ENCODE measurements at regions not wholly inside any gene's neighbourhood (a gene's known extent, or its start where the extent isn't known, plus 50 kb on each side); places are given as distances from the start of the nearest gene placed in this dataset.

DNA sequence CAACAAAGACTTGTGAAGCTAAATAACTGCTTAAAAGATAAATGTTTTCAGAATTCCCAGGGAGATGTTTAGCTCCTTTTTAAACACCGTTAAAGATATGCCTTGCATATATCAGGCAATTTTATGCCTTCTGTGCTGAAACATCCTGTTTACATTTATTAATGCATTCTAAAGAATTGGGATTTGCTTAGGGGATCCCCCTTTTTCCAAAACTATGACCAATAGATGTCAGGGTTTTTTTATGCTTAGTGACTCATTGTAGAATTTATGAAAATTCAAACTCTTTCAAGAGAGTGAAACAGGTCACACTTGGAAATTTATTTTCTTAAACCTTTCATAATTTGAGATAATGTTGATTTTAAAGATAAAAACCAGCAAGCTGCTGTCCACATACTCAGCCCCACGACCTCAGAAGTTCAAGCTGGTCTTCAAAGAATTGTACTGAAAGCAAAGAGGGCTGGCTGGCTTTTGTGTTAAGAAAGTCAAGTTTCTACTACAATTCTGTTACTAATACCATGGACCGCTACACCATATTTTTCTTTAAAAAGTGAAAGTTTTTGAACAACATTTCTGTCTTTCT, 411.8 kb downstream of the ETV1 start (continued):
- TF ChIP-seq EZH2 (IDR thresholded peaks at IDR 0.05; ENCODE audit: borderline replicate concordance, control insufficient read depth, low read depth, low read length) (no peak), PAX8 (IDR thresholded peaks at IDR 0.05) (no peak)

DNA sequence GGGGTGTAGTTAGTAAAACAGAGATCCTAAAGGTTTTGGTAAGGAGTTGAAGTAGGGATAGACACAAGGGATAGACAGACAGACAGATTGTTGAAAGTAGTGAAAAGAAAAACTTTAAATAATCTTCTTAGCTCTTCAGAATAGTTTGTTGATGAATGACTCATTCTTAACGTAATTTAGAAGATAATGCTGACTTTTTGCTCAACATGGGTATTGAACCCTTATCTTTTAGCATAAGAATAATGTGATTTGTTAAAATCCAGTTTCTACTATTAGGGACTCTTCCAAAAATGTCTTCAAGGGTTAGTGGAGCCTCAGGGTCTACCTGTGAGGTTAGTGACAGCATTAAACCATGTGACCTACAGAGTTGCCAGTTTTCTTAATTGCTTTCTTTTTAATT, 411.2 kb downstream of the ETV1 start:
- no peaks in the 10 kb centered on the region for H3K79me2 ChIP-seq (ENCODE audit: control insufficient read depth, insufficient read depth, low read length)
- RAD21 ChIA-PET (ENCODE audit: unreplicated experiment): no interaction called here
- no peaks in the 10 kb centered on the region for H3K9me3 ChIP-seq (replicated peaks; ENCODE audit: control insufficient read depth, insufficient read depth, low read length)
- no peak for ATAC-seq
- H4K20me1 ChIP-seq (ENCODE audit: control insufficient read depth, insufficient read depth): no peaks in the 10 kb centered on the region
- H3K27ac ChIP-seq (ENCODE audit: control insufficient read depth, insufficient read depth): no peak overlapping the region
- no peak for FAIRE-seq
- POLR2A ChIA-PET: no interaction called here
- H3K4me3 ChIP-seq: no peak overlapping the region
- H2AFZ ChIP-seq (ENCODE audit: control insufficient read depth, low read depth, low read length): no peak overlapping the region
- H3K4me1 ChIP-seq (ENCODE audit: control insufficient read depth, insufficient read depth, low read length): no peaks in the 10 kb centered on the region
- in situ Hi-C loops (cut with MboI): no loop called here
- DNase-seq (ENCODE audit: low read depth, low spot score): no peak
- no peak overlapping the region for H3K4me2 ChIP-seq (ENCODE audit: control insufficient read depth, insufficient read depth)
- CTCF ChIA-PET: no interaction called here
- no peak overlapping the region for H3K9ac ChIP-seq (ENCODE audit: control insufficient read depth, insufficient read depth, low read length)
- intact Hi-C loops (cut with micrococcal nuclease; ENCODE audit: unreplicated experiment): no loop called here
- no peaks in the 10 kb centered on the region for H3K27me3 ChIP-seq (replicated peaks in 1 of 2; ENCODE audit: control insufficient read depth in 2 of 2, insufficient read depth in 2 of 2, low read length in 1 of 2)
- SMC1A ChIA-PET (ENCODE audit: uncharacterized antibody, unreplicated experiment): no interaction called here
- no peaks in the 10 kb centered on the region for H3K36me3 ChIP-seq (ENCODE audit: control insufficient read depth in 2 of 2, insufficient read depth in 2 of 2, low read length in 1 of 2)
- no TSS peak for BruUV-seq (replicated peaks)
- 0% methylated on average over 1 of the region's 1 CpG for WGBS (ENCODE audit: insufficient coverage, insufficient replicate concordance, low lambda C conversion rate, missing lambda C conversion rate)
- no peak for TF ChIP-seq YY1 (IDR thresholded peaks at IDR 0.05; ENCODE audit: low read depth, low read length)
- TF ChIP-seq ZSCAN29 (IDR thresholded peaks at IDR 0.05): no peak
- TF ChIP-seq RFX5 (IDR thresholded peaks at IDR 0.05; ENCODE audit: low read depth, low read length): no peak
- no peak for TF ChIP-seq CHD4 (IDR thresholded peaks at IDR 0.05)
- TF ChIP-seq, protein P1, sequence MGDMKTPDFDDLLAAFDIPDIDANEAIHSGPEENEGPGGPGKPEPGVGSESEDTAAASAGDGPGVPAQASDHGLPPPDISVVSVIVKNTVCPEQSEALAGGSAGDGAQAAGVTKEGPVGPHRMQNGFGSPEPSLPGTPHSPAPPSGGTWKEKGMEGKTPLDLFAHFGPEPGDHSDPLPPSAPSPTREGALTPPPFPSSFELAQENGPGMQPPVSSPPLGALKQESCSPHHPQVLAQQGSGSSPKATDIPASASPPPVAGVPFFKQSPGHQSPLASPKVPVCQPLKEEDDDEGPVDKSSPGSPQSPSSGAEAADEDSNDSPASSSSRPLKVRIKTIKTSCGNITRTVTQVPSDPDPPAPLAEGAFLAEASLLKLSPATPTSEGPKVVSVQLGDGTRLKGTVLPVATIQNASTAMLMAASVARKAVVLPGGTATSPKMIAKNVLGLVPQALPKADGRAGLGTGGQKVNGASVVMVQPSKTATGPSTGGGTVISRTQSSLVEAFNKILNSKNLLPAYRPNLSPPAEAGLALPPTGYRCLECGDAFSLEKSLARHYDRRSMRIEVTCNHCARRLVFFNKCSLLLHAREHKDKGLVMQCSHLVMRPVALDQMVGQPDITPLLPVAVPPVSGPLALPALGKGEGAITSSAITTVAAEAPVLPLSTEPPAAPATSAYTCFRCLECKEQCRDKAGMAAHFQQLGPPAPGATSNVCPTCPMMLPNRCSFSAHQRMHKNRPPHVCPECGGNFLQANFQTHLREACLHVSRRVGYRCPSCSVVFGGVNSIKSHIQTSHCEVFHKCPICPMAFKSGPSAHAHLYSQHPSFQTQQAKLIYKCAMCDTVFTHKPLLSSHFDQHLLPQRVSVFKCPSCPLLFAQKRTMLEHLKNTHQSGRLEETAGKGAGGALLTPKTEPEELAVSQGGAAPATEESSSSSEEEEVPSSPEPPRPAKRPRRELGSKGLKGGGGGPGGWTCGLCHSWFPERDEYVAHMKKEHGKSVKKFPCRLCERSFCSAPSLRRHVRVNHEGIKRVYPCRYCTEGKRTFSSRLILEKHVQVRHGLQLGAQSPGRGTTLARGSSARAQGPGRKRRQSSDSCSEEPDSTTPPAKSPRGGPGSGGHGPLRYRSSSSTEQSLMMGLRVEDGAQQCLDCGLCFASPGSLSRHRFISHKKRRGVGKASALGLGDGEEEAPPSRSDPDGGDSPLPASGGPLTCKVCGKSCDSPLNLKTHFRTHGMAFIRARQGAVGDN (IDR thresholded peaks at IDR 0.05): no peak
- no peak for TF ChIP-seq RCOR1 (conservative IDR thresholded peaks at IDR 0.05; ENCODE audit: low read depth, low read length)
- TF ChIP-seq JUND (IDR thresholded peaks at IDR 0.05; ENCODE audit: low read depth, low read length): no peak
- TF ChIP-seq BACH1 (IDR thresholded peaks at IDR 0.05; ENCODE audit: borderline replicate concordance): no peak
- TF ChIP-seq, protein P2, sequence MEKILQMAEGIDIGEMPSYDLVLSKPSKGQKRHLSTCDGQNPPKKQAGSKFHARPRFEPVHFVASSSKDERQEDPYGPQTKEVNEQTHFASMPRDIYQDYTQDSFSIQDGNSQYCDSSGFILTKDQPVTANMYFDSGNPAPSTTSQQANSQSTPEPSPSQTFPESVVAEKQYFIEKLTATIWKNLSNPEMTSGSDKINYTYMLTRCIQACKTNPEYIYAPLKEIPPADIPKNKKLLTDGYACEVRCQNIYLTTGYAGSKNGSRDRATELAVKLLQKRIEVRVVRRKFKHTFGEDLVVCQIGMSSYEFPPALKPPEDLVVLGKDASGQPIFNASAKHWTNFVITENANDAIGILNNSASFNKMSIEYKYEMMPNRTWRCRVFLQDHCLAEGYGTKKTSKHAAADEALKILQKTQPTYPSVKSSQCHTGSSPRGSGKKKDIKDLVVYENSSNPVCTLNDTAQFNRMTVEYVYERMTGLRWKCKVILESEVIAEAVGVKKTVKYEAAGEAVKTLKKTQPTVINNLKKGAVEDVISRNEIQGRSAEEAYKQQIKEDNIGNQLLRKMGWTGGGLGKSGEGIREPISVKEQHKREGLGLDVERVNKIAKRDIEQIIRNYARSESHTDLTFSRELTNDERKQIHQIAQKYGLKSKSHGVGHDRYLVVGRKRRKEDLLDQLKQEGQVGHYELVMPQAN (conservative IDR thresholded peaks at IDR 0.05): no peak
- TF ChIP-seq, protein P3, sequence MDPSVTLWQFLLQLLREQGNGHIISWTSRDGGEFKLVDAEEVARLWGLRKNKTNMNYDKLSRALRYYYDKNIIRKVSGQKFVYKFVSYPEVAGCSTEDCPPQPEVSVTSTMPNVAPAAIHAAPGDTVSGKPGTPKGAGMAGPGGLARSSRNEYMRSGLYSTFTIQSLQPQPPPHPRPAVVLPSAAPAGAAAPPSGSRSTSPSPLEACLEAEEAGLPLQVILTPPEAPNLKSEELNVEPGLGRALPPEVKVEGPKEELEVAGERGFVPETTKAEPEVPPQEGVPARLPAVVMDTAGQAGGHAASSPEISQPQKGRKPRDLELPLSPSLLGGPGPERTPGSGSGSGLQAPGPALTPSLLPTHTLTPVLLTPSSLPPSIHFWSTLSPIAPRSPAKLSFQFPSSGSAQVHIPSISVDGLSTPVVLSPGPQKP (IDR thresholded peaks at IDR 0.05; ENCODE audit: low read depth, low read length): no peak
- no peak for TF ChIP-seq TARDBP (IDR thresholded peaks at IDR 0.05; ENCODE audit: borderline replicate concordance)
- TF ChIP-seq NFIC (IDR thresholded peaks at IDR 0.05; ENCODE audit: low read depth, low read length): no peak
- no peak for TF ChIP-seq BRCA1 (IDR thresholded peaks at IDR 0.05; ENCODE audit: low read depth, low read length)
- TF ChIP-seq TCF3 (IDR thresholded peaks at IDR 0.05; ENCODE audit: borderline replicate concordance, insufficient read depth, low read depth, low read length): no peak
- TF ChIP-seq ZNF274 (IDR thresholded peaks at IDR 0.05; ENCODE audit: insufficient read depth, insufficient read length): no peak

Data from GM12878 (cell line).